Mesenchymal stem cell (in vitro differentiated cells and primary cell): ENCODE measurements at regions not wholly inside any gene's neighbourhood (a gene's known extent, or its start where the extent isn't known, plus 50 kb on each side); places are given as distances from the start of the nearest gene placed in this dataset.

Experiments used
- DNase-seq: peaks from one replicate; pipeline ENCODE4 v3.0.0-alpha.2; 2013
- H2AFZ ChIP-seq: one replicate; pipeline ENCODE4 v1.6.1; 2013; ENCODE audit warnings: low read depth, mild to moderate bottlenecking, control low read depth, inconsistent platforms, low read length, moderate library complexity
- H2AK5ac ChIP-seq: 2 replicates; pipeline ENCODE4 v1.6.1; 2013; ENCODE audit warnings: low read length, moderate library complexity, mild to moderate bottlenecking, inconsistent platforms; ENCODE audit not compliant: severe bottlenecking
- H2BK120ac ChIP-seq: one replicate; pipeline ENCODE4 v1.6.1; 2013; ENCODE audit warnings: low read depth, mild to moderate bottlenecking, inconsistent platforms, low read length, moderate library complexity
- H2BK12ac ChIP-seq, 2 experiments: one replicate each; pipeline ENCODE4 v1.6.1; 2013; ENCODE audit warnings: inconsistent platforms in 2 of 2, low read length in 2 of 2, mild to moderate bottlenecking in 2 of 2, moderate library complexity in 2 of 2, control low read depth in 1 of 2
- H2BK15ac ChIP-seq: one replicate; pipeline ENCODE4 v1.6.1; 2013; ENCODE audit warnings: mild to moderate bottlenecking, low read depth, inconsistent platforms; ENCODE audit not compliant: poor library complexity, severe bottlenecking
- H2BK5ac ChIP-seq: 2 replicates; pipeline ENCODE4 v1.6.1; 2013; ENCODE audit warnings: low read depth, mild to moderate bottlenecking, low read length, control low read depth, inconsistent platforms; ENCODE audit not compliant: poor library complexity, severe bottlenecking
- H3K14ac ChIP-seq, 2 experiments: one replicate each; pipeline ENCODE4 v1.6.1; 2013; ENCODE audit warnings: inconsistent platforms in 2 of 2, low read length in 2 of 2, control low read depth in 1 of 2, mild to moderate bottlenecking in 1 of 2, moderate library complexity in 1 of 2
- H3K18ac ChIP-seq, 2 experiments: one replicate each; pipeline ENCODE4 v1.6.1; 2013; ENCODE audit warnings: inconsistent platforms in 2 of 2, low read length in 2 of 2, control low read depth in 1 of 2, low read depth in 1 of 2, mild to moderate bottlenecking in 1 of 2
- H3K23ac ChIP-seq, 2 experiments: one replicate each; pipeline ENCODE4 v1.6.1; 2013; ENCODE audit warnings: inconsistent platforms in 2 of 2, low read length in 2 of 2, mild to moderate bottlenecking in 2 of 2, moderate library complexity in 2 of 2, control low read depth in 1 of 2
- H3K27ac ChIP-seq: 2 replicates; pipeline ENCODE4 v1.5.1; 2013; ENCODE audit warnings: mild to moderate bottlenecking, moderate library complexity, low read length, control low read depth, inconsistent platforms; ENCODE audit not compliant: poor library complexity, severe bottlenecking
- H3K27me3 ChIP-seq, 2 experiments: 2 replicates each; pipeline versions ENCODE4 v1.6.1 to v1.7.0; 2013; ENCODE audit warnings: low read length in 2 of 2, mild to moderate bottlenecking in 2 of 2, moderate library complexity in 2 of 2, control low read depth in 1 of 2, inconsistent platforms in 1 of 2; ENCODE audit not compliant: control insufficient read depth in 1 of 2, insufficient read depth in 1 of 2
- H3K36me3 ChIP-seq, 2 experiments: 2 replicates each; pipeline versions ENCODE4 v1.6.1 to v1.7.0; 2013; ENCODE audit warnings: low read length in 2 of 2, control low read depth in 1 of 2, inconsistent platforms in 1 of 2, low read depth in 1 of 2, mild to moderate bottlenecking in 1 of 2; ENCODE audit not compliant: insufficient read depth in 2 of 2, control insufficient read depth in 1 of 2
- H3K4ac ChIP-seq, 2 experiments: one replicate each; pipeline ENCODE4 v1.6.1; 2013; ENCODE audit warnings: inconsistent platforms in 2 of 2, low read length in 2 of 2, mild to moderate bottlenecking in 2 of 2, moderate library complexity in 2 of 2, control low read depth in 1 of 2, low read depth in 1 of 2
- H3K4me1 ChIP-seq: 2 replicates; pipeline ENCODE4 v1.6.1; 2013; ENCODE audit warnings: low read depth, low read length, control low read depth; ENCODE audit not compliant: control insufficient read depth, insufficient read depth
- H3K4me2 ChIP-seq: 2 replicates; pipeline ENCODE4 v1.6.1; 2013; ENCODE audit warnings: low read length, mild to moderate bottlenecking, inconsistent platforms; ENCODE audit not compliant: poor library complexity, severe bottlenecking
- H3K4me3 ChIP-seq, 2 experiments: 2 replicates each; pipeline versions ENCODE4 v1.5.1 to v1.7.0; 2013; ENCODE audit warnings: low read length in 2 of 2, mild to moderate bottlenecking in 2 of 2, control low read depth in 1 of 2, low read depth in 1 of 2; ENCODE audit not compliant: insufficient read depth in 1 of 2
- H3K79me1 ChIP-seq: replicated peaks from 2 replicates; pipeline ENCODE4 v1.6.1; 2013; ENCODE audit warnings: mild to moderate bottlenecking, control low read depth, low read length, inconsistent platforms; ENCODE audit not compliant: poor library complexity, severe bottlenecking
- H3K9ac ChIP-seq: 2 replicates; pipeline ENCODE4 v1.7.0; 2013; ENCODE audit warnings: mild to moderate bottlenecking, low read length, moderate library complexity
- H3K9me3 ChIP-seq: 2 replicates; pipeline ENCODE4 v1.7.0; 2013; ENCODE audit warnings: mild to moderate bottlenecking, low read length; ENCODE audit not compliant: control insufficient read depth
- H4K8ac ChIP-seq: one replicate; pipeline ENCODE4 v1.6.1; 2013; ENCODE audit warnings: inconsistent platforms, mild to moderate bottlenecking, low read length, moderate library complexity
- H4K91ac ChIP-seq: one replicate; pipeline ENCODE4 v1.6.1; 2013; ENCODE audit warnings: mild to moderate bottlenecking, low read length, inconsistent platforms
- WGBS: methylation state at CpG from one replicate; pipeline ENCODE4 v1.1.7; 2013; ENCODE audit warnings: mixed read lengths; 5-methylcytosine and 5-hydroxymethylcytosine counted together

- Histone ChIP-seq H3K14ac (no peak overlapping the region), H3K79me1 (no peaks in the 10 kb centered on the region), H2AK5ac (no peak overlapping the region), H4K8ac (no peak overlapping the region), H2BK15ac (no peak overlapping the region), H3K4me1 (no peaks in the 10 kb centered on the region), H3K4me3 (no peak overlapping the region), H3K18ac (no peak overlapping the region), H4K91ac (no peak overlapping the region), H3K27ac (no peak overlapping the region), H2BK120ac (no peak overlapping the region), H3K23ac (no peak overlapping the region), H2BK5ac (no peak overlapping the region), H3K4ac (no peak overlapping the region), H3K9ac (no peak overlapping the region), H2BK12ac (no peak overlapping the region), H2AFZ (no peak overlapping the region), H3K4me2 (no peak overlapping the region), H3K27me3 (peaks cover 0 to 3% of the 10 kb centered on the region in 2 experiments), H3K36me3 (no peaks in the 10 kb centered on the region), H3K9me3 (no peaks in the 10 kb centered on the region)
- no peak for DNase-seq
These were observed 94.2 kb upstream of the EFEMP1 start for GRCh38 chr2:56017784-56018183.

- Histone ChIP-seq H3K36me3 (no peaks in the 10 kb centered on the region), H3K9me3 (no peaks in the 10 kb centered on the region), H3K27me3 (peaks cover 0 to 3% of the 10 kb centered on the region in 2 experiments), H2AFZ (no peak overlapping the region), H3K4ac (no peak overlapping the region), H2BK5ac (no peak overlapping the region), H3K27ac (no peak overlapping the region), H3K9ac (no peak overlapping the region), H3K4me2 (no peak overlapping the region), H4K91ac (no peak overlapping the region), H2BK120ac (no peak overlapping the region), H3K4me1 (no peaks in the 10 kb centered on the region), H3K23ac (no peak overlapping the region), H3K79me1 (no peaks in the 10 kb centered on the region), H3K14ac (no peak overlapping the region), H2BK15ac (no peak overlapping the region), H4K8ac (no peak overlapping the region), H2AK5ac (no peak overlapping the region), H3K18ac (no peak overlapping the region), H2BK12ac (no peak overlapping the region), H3K4me3 (no peak overlapping the region)
- WGBS: over 99% methylated on average over 7 of the region's 8 CpGs
- DNase-seq: no peak
These were observed 94.7 kb upstream of the EFEMP1 start for GRCh38 chr2:56018267-56018666.

GRCh38 chr2:56021136-56021474 is 97.5 kb upstream of the EFEMP1 start:
- Histone ChIP-seq H3K79me1 (no peaks in the 10 kb centered on the region), H3K36me3 (no peaks in the 10 kb centered on the region), H3K18ac (no peak overlapping the region), H3K27me3 (peaks cover 0 to 6% of the 10 kb centered on the region in 2 experiments), H3K27ac (no peak overlapping the region), H2BK120ac (no peak overlapping the region), H3K9me3 (no peaks in the 10 kb centered on the region), H2BK15ac (no peak overlapping the region), H2AFZ (no peak overlapping the region), H3K9ac (no peak overlapping the region), H4K91ac (no peak overlapping the region), H3K14ac (no peak overlapping the region), H3K4me3 (no peak overlapping the region), H2AK5ac (no peak overlapping the region), H3K4me2 (no peak overlapping the region), H2BK12ac (no peak overlapping the region), H4K8ac (no peak overlapping the region), H3K4ac (no peak overlapping the region), H2BK5ac (no peak overlapping the region), H3K4me1 (no peaks in the 10 kb centered on the region), H3K23ac (no peak overlapping the region)
- WGBS: 88% methylated on average over 5 of the region's 5 CpGs
- DNase-seq: no peak

DNA sequence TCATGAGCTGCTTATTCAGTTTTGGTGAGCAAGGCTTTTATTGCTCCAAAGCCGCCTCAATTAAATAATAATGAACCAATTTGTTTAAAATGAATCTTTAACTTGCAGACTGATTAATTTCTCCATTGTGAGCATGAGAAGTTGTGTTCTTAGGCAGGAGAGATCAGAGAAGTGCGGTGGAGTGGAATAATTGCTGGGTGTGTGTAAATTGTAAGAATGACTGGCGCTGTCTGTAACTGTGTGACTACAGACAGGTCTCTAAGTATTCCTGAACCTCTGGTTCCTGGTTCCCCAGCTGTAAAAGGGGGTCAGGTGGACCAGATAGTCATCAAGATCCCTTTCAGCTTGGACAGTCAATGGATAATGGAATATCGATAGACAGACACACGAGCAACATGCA is 98.0 kb upstream of the EFEMP1 start:
- Histone ChIP-seq H3K9me3 (no peaks in the 10 kb centered on the region), H2AFZ (no peak overlapping the region), H3K4me3 (no peak overlapping the region)

More for the DNA sequence above, 98.0 kb upstream of the EFEMP1 start:
- DNase-seq: no peak
- Histone ChIP-seq H3K4ac (no peak overlapping the region), H2AK5ac (no peak overlapping the region), H3K4me1 (no peaks in the 10 kb centered on the region), H3K36me3 (no peaks in the 10 kb centered on the region), H3K27ac (no peak overlapping the region), H2BK15ac (no peak overlapping the region), H3K27me3 (peaks cover 0 to 6% of the 10 kb centered on the region in 2 experiments), H3K18ac (no peak overlapping the region), H3K23ac (no peak overlapping the region), H4K91ac (no peak overlapping the region), H3K79me1 (no peaks in the 10 kb centered on the region), H2BK5ac (no peak overlapping the region), H4K8ac (no peak overlapping the region), H3K14ac (no peak overlapping the region), H2BK120ac (no peak overlapping the region), H2BK12ac (no peak overlapping the region), H3K4me2 (no peak overlapping the region), H3K9ac (no peak overlapping the region)
- WGBS: over 99% methylated on average over 4 of the region's 5 CpGs
